Liver (tissue), 2 donors: ENCODE measurements at regions not wholly inside any gene's neighbourhood (a gene's known extent, or its start where the extent isn't known, plus 50 kb on each side); places are given as distances from the start of the nearest gene placed in this dataset.

Experiments used
- TAF1 ChIP-seq: conservative IDR thresholded peaks from 2 replicates; pipeline ENCODE4 v1.6.1; 2016; ENCODE audit warnings: antibody characterized with exemption, mild to moderate bottlenecking
- YY1 ChIP-seq: IDR thresholded peaks from 2 replicates; pipeline ENCODE4 v1.6.1; 2016; ENCODE audit warnings: antibody characterized with exemption, mild to moderate bottlenecking
- donor health status: healthy.

- TF ChIP-seq TAF1 (no peak), YY1 (no peak)
These were observed 131.8 kb downstream of the IRS2 start for GRCh38 chr13:109654341-109655205.
